GM23338 (cell line): ENCODE measurements at regions not wholly inside any gene's neighbourhood (a gene's known extent, or its start where the extent isn't known, plus 50 kb on each side); places are given as distances from the start of the nearest gene placed in this dataset.

ENCODE experiments used
- ATAC-seq: fragments of 200-7000 bp; cut with Tn5 transposase; 3 replicates; pipeline ENCODE4 v1.9.1; 2020
- DNase-seq: peaks from one replicate; pipeline ENCODE4 v3.0.0-alpha.2; 2015; ENCODE audit warnings: low spot score
- H2AFZ ChIP-seq: fragments of 200-600 bp; sonication (generic); 2 replicates; pipeline ENCODE4 v1.8.0; 2016; ENCODE audit warnings: antibody characterized with exemption, mild to moderate bottlenecking, moderate library complexity
- H3F3A ChIP-seq: fragments of 200-600 bp; sonication (generic); replicated peaks from 2 replicates; pipeline ENCODE4 v1.8.0; 2017; ENCODE audit warnings: antibody characterized with exemption, mixed run types, low read depth
- H3K27ac ChIP-seq: fragments of 200-600 bp; sonication (generic); 2 replicates; pipeline ENCODE4 v1.6.1; 2016; ENCODE audit warnings: low read depth
- H3K27me3 ChIP-seq: fragments of 200-600 bp; sonication (generic); 2 replicates; pipeline ENCODE4 v1.8.0; 2016; ENCODE audit warnings: mild to moderate bottlenecking, mixed run types, moderate library complexity; ENCODE audit not compliant: insufficient read depth
- H3K36me3 ChIP-seq: fragments of 200-600 bp; sonication (generic); 2 replicates; pipeline ENCODE4 v1.8.0; 2016; ENCODE audit warnings: mild to moderate bottlenecking; ENCODE audit not compliant: insufficient read depth
- H3K4me1 ChIP-seq: fragments of 200-600 bp; sonication (generic); 2 replicates; pipeline ENCODE4 v1.8.0; 2016; ENCODE audit warnings: mild to moderate bottlenecking, moderate library complexity; ENCODE audit not compliant: insufficient read depth
- H3K4me2 ChIP-seq: fragments of 200-600 bp; sonication (generic); 2 replicates; pipeline ENCODE4 v1.7.1; 2017; ENCODE audit warnings: mixed run types
- H3K4me3 ChIP-seq: fragments of 200-600 bp; sonication (generic); 2 replicates; pipeline ENCODE4 v1.6.1; 2016; ENCODE audit warnings: mixed run types
- H3K79me2 ChIP-seq: fragments of 200-600 bp; sonication (generic); replicated peaks from 2 replicates; pipeline ENCODE4 v1.8.0; 2017; ENCODE audit warnings: mild to moderate bottlenecking; ENCODE audit not compliant: insufficient read depth
- H3K9me2 ChIP-seq: fragments of 200-600 bp; sonication (generic); 2 replicates; pipeline ENCODE4 v1.8.0; 2017; ENCODE audit not compliant: insufficient read depth
- H4K20me1 ChIP-seq: fragments of 200-600 bp; sonication (generic); replicated peaks from 2 replicates; pipeline ENCODE4 v1.8.0; 2017; ENCODE audit warnings: mild to moderate bottlenecking; ENCODE audit not compliant: insufficient read depth
- H3K27ac Mint-ChIP-seq: 2 replicates; pipeline ENCODE4 v1.8.0; 2020; ENCODE audit warnings: inconsistent platforms, mild to moderate bottlenecking, moderate library complexity, mixed read lengths
- H3K27me3 Mint-ChIP-seq: 3 replicates; pipeline ENCODE4 v1.8.0; 2022; ENCODE audit warnings: low read depth, mild to moderate bottlenecking, moderate library complexity, mixed read lengths, inconsistent platforms; ENCODE audit not compliant: insufficient read depth, poor library complexity
- H3K36me3 Mint-ChIP-seq: 3 replicates; pipeline ENCODE4 v1.8.0; 2021; ENCODE audit warnings: low read depth, mild to moderate bottlenecking, inconsistent platforms, moderate library complexity, mixed read lengths
- H3K4me1 Mint-ChIP-seq: 3 replicates; pipeline ENCODE4 v1.8.0; 2020; ENCODE audit warnings: mild to moderate bottlenecking, inconsistent platforms, mixed read lengths
- H3K4me3 Mint-ChIP-seq: 3 replicates; pipeline ENCODE4 v1.8.0; 2021; ENCODE audit warnings: moderate library complexity, mild to moderate bottlenecking, inconsistent platforms, mixed read lengths
- H3K9me3 Mint-ChIP-seq: 3 replicates; pipeline ENCODE4 v1.8.0; 2020; ENCODE audit warnings: moderate library complexity, mild to moderate bottlenecking, inconsistent platforms, mixed read lengths
- CREB1 ChIP-seq: fragments of 250-450 bp; sonication (Bioruptor Pico); IDR thresholded peaks from 2 replicates; pipeline ENCODE4 v1.5.0; 2020; ENCODE audit warnings: low read depth, mild to moderate bottlenecking, moderate library complexity
- CTCF ChIP-seq, 2 experiments: fragments of 200-600 bp in 1 of 2; sonication (generic) in 1 of 2; conservative IDR thresholded peaks; 2 replicates each; pipeline versions ENCODE4 v1.5.1 to v1.6.1; 2016 to 2017; ENCODE audit warnings: antibody characterized with exemption in 2 of 2, low read depth in 2 of 2, mild to moderate bottlenecking in 2 of 2, moderate library complexity in 1 of 2
- EZH2 ChIP-seq: fragments of 200-600 bp; sonication (generic); IDR thresholded peaks from one replicate; pipeline ENCODE4 v1.8.0; 2017; ENCODE audit warnings: antibody characterized with exemption, mild to moderate bottlenecking, low read depth; ENCODE audit not compliant: unreplicated experiment
- EZH2phosphoT487 ChIP-seq: fragments of 200-600 bp; sonication (generic); IDR thresholded peaks from one replicate; pipeline ENCODE4 v1.8.1; 2018; ENCODE audit warnings: antibody characterized with exemption; ENCODE audit not compliant: unreplicated experiment
- JUNB ChIP-seq: IDR thresholded peaks from one replicate; pipeline ENCODE4 v1.6.1; 2016; ENCODE audit warnings: antibody characterized with exemption; ENCODE audit not compliant: unreplicated experiment
- NANOG ChIP-seq: IDR thresholded peaks from 2 replicates; pipeline ENCODE4 v1.6.1; 2016; ENCODE audit warnings: antibody characterized with exemption, borderline replicate concordance
- POLR2AphosphoS5 ChIP-seq: IDR thresholded peaks from 2 replicates; pipeline ENCODE4 v1.6.1; 2016; ENCODE audit warnings: antibody characterized with exemption, low read depth
- REST ChIP-seq: IDR thresholded peaks from one replicate; pipeline ENCODE4 v1.6.1; 2018; ENCODE audit warnings: antibody characterized with exemption; ENCODE audit not compliant: unreplicated experiment
- STAT1 ChIP-seq: IDR thresholded peaks from one replicate; pipeline ENCODE4 v1.6.1; 2016; ENCODE audit warnings: antibody characterized with exemption; ENCODE audit not compliant: unreplicated experiment
- ZNF114 ChIP-seq: fragments of 250-450 bp; sonication (Bioruptor Pico); IDR thresholded peaks from 2 replicates; pipeline ENCODE4 v1.5.0; 2020; ENCODE audit warnings: mild to moderate bottlenecking, moderate library complexity
- ZNF331 ChIP-seq: fragments of 250-450 bp; sonication (Bioruptor Pico); IDR thresholded peaks from 2 replicates; pipeline ENCODE4 v1.5.0; 2020; ENCODE audit warnings: low read depth, mild to moderate bottlenecking, moderate library complexity
- TF ChIP-seq, protein P1 (sequence below): IDR thresholded peaks from 2 replicates; pipeline ENCODE4 v1.6.1; 2016; ENCODE audit warnings: antibody characterized with exemption

GRCh38 chr2:37846207-37846606 lies 78.9 kb upstream of the RMDN2 start (continued):
- TF ChIP-seq POLR2AphosphoS5 (no peak), ZNF114 (CRISPR knock-in tag) (no peak)

DNA sequence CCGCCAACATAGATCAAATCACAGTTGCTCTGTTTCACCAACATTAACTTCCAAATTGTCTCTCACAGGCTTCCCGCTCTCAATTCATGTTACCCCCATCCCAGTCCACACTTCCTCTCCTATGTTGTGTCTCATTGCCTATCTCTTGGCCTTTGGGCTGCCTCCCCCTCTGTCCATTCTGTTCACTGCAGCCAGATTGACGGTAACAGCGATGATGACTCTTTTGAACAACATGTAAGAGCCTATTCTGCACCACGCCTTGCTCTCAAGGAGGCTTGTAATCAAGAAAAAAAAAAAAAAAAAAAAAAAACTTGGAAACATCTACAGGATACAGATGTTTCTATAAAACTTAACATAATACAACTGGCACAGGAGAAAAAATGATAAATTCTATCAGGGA lies 77.3 kb upstream of the RMDN2 start:
- peak; percentile 1 to 20; a peak in 1 of 4 replicates for TF ChIP-seq CTCF (conservative IDR thresholded peaks at IDR 0.05; ENCODE audit: low read depth in 2 of 2)
- TF ChIP-seq, protein P1, sequence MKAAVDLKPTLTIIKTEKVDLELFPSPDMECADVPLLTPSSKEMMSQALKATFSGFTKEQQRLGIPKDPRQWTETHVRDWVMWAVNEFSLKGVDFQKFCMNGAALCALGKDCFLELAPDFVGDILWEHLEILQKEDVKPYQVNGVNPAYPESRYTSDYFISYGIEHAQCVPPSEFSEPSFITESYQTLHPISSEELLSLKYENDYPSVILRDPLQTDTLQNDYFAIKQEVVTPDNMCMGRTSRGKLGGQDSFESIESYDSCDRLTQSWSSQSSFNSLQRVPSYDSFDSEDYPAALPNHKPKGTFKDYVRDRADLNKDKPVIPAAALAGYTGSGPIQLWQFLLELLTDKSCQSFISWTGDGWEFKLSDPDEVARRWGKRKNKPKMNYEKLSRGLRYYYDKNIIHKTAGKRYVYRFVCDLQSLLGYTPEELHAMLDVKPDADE, result no peak
- no peak for TF ChIP-seq CREB1 (CRISPR knock-in tag)
- no peak for TF ChIP-seq JUNB
- TF ChIP-seq POLR2AphosphoS5, result no peak
- Histone ChIP-seq H3K9me2 (no peaks in the 10 kb centered on the region), H2AFZ (no peak overlapping the region), H3K4me2 (no peak overlapping the region), H3K27me3 (no peaks in the 10 kb centered on the region), H3F3A (no peaks in the 10 kb centered on the region), H4K20me1 (no peaks in the 10 kb centered on the region), H3K79me2 (no peaks in the 10 kb centered on the region), H3K36me3 (no peaks in the 10 kb centered on the region), H3K27ac (no peak overlapping the region), H3K4me1 (peaks cover 7% of the 10 kb centered on the region; the same call in 1 of the 2 replicates), H3K4me3 (no peak overlapping the region)
- no peaks in the 10 kb centered on the region for H3K9me3 Mint-ChIP-seq
- no peak overlapping the region for H3K4me3 Mint-ChIP-seq
- ATAC-seq (no peak), DNase-seq (peak; percentile 6)
- no peaks in the 10 kb centered on the region for H3K27me3 Mint-ChIP-seq
- H3K27ac Mint-ChIP-seq, result no peak overlapping the region
- H3K36me3 Mint-ChIP-seq, result no peaks in the 10 kb centered on the region
- peaks cover 8% of the 10 kb centered on the region for H3K4me1 Mint-ChIP-seq

DNA sequence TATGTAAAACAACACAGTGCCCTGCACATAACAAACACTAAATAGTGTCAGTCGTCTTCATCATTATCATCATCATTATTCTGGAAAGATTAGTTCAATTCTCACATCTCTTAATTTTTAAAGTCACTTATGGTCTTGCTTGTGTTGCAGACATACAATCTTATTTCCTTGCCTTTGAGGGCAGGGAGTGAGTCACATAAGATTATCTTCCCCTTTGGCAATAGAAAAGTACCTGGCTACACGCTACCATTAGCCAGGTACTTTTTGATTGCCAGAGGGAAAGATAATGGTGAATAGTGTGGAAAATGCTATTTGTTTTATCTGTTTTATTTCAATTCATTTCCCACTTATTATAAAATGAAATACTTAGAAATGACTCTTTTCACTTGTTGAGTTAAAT lies 76.6 kb upstream of the RMDN2 start:
- no peaks in the 10 kb centered on the region for H3K36me3 Mint-ChIP-seq
- Histone ChIP-seq H3K4me2 (no peak overlapping the region), H3K79me2 (no peaks in the 10 kb centered on the region), H4K20me1 (no peaks in the 10 kb centered on the region), H3K36me3 (no peaks in the 10 kb centered on the region), H3K27ac (no peak overlapping the region), H3F3A (no peaks in the 10 kb centered on the region), H3K27me3 (no peaks in the 10 kb centered on the region), H2AFZ (no peak overlapping the region), H3K9me2 (no peaks in the 10 kb centered on the region), H3K4me3 (no peak overlapping the region), H3K4me1 (peaks cover 4% of the 10 kb centered on the region; the same call in 1 of the 2 replicates)
- TF ChIP-seq NANOG (no peak), POLR2AphosphoS5 (no peak), STAT1 (no peak), ZNF331 (CRISPR knock-in tag) (no peak), REST (no peak), JUNB (no peak), EZH2 (no peak), EZH2phosphoT487 (no peak), ZNF114 (CRISPR knock-in tag) (no peak)
- TF ChIP-seq, protein P1, result no peak
- no peaks in the 10 kb centered on the region for H3K27me3 Mint-ChIP-seq
- ATAC-seq (no peak), DNase-seq (no peak)
- no peak overlapping the region for H3K4me3 Mint-ChIP-seq
- no peak overlapping the region for H3K27ac Mint-ChIP-seq
- no peaks in the 10 kb centered on the region for H3K9me3 Mint-ChIP-seq
- H3K4me1 Mint-ChIP-seq, result peaks cover 5% of the 10 kb centered on the region
